Peyer's patch (tissue), 4 donors: ENCODE measurements at regions not wholly inside any gene's neighbourhood (a gene's known extent, or its start where the extent isn't known, plus 50 kb on each side); places are given as distances from the start of the nearest gene placed in this dataset.

Source experiments
- CTCF ChIP-seq, 6 experiments: fragments of 450-650 bp in 4 of 6; fragments of 200-600 bp in 2 of 6; sonication (generic) in 1 of 6; IDR thresholded peaks; one replicate each; pipeline ENCODE4 v1.5.1; 2017 to 2019; ENCODE audit warnings: antibody characterized with exemption in 6 of 6, mild to moderate bottlenecking in 3 of 6, moderate library complexity in 1 of 6
- POLR2A ChIP-seq, 2 donors: fragments of 450-650 bp; IDR thresholded peaks; one replicate each; pipeline ENCODE4 v1.5.1; 2017; ENCODE audit warnings: antibody characterized with exemption in 2 of 2, mild to moderate bottlenecking in 2 of 2, moderate library complexity in 2 of 2

DNA sequence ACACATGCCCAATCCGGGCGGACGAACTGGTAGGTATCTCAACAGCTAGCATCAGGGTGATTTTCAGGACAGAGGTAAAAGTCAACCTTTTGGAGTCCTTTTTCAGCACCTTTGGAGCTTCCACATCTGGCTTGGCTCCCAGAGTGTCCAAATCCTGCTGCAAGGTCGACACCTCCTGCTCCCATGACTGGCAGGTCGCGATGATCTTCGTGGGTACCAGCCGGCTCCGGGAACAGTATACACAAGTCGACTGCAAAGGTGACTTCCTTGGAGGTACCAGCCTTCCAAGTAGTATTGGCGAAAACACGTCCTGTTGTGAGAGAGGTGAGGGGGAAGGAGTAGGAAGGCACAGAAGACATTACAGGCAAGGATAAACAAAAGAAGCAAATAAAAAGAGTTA is 672.7 kb downstream of the TMEM121 start:
- no peak for TF ChIP-seq CTCF (IDR thresholded peaks at IDR 0.05)
- no peak for TF ChIP-seq POLR2A (IDR thresholded peaks at IDR 0.05)
